WTC11 (cell line): ENCODE measurements at regions not wholly inside any gene's neighbourhood (a gene's known extent, or its start where the extent isn't known, plus 50 kb on each side); places are given as distances from the start of the nearest gene placed in this dataset.

Experiments
- CTCF ChIP-seq: fragments of 200-600 bp; IDR thresholded peaks from 2 replicates; pipeline ENCODE4 v1.8.0; 2022; ENCODE audit warnings: antibody characterized with exemption
- ELF4 ChIP-seq: sonication (generic); formaldehyde crosslinking; IDR thresholded peaks from 2 replicates; pipeline ENCODE4 v1.8.1; 2022; ENCODE audit warnings: low read depth, mild to moderate bottlenecking, moderate library complexity, missing genetic modification reagents
- ETV6 ChIP-seq: sonication (generic); formaldehyde crosslinking; IDR thresholded peaks from 2 replicates; pipeline ENCODE4 v1.8.1; 2022; ENCODE audit warnings: mild to moderate bottlenecking, missing genetic modification reagents
- FOXP1 ChIP-seq: sonication (generic); formaldehyde crosslinking; IDR thresholded peaks from 2 replicates; pipeline ENCODE4 v1.8.0; 2022; ENCODE audit warnings: missing genetic modification reagents, mild to moderate bottlenecking, moderate library complexity, borderline replicate concordance
- JUN ChIP-seq: sonication (generic); formaldehyde crosslinking; IDR thresholded peaks from 2 replicates; pipeline ENCODE4 v1.8.0; 2023; ENCODE audit warnings: mild to moderate bottlenecking, missing genetic modification reagents
- NR1H2 ChIP-seq: sonication (generic); formaldehyde crosslinking; IDR thresholded peaks from 2 replicates; pipeline ENCODE4 v1.9.0; 2021; ENCODE audit warnings: mild to moderate bottlenecking, moderate library complexity, missing genetic modification reagents
- TEAD4 ChIP-seq: sonication (generic); formaldehyde crosslinking; IDR thresholded peaks from 2 replicates; pipeline ENCODE4 v1.8.0; 2022; ENCODE audit warnings: mild to moderate bottlenecking, missing genetic modification reagents
- ZNF121 ChIP-seq: sonication (generic); formaldehyde crosslinking; IDR thresholded peaks from 2 replicates; pipeline ENCODE4 v1.8.0; 2023; ENCODE audit warnings: missing genetic modification reagents
- ZNF219 ChIP-seq: sonication (generic); formaldehyde crosslinking; IDR thresholded peaks from 2 replicates; pipeline ENCODE4 v1.8.0; 2023; ENCODE audit warnings: missing genetic modification reagents, mild to moderate bottlenecking, borderline replicate concordance

GRCh38 chr12:77239617-77240016 lies 174.2 kb upstream of the E2F7 start:
- TF ChIP-seq ZNF121, result no peak
- TF ChIP-seq CTCF, result no peak
- no peak for TF ChIP-seq ETV6 (CRISPR knock-in tag)
- no peak for TF ChIP-seq NR1H2 (CRISPR knock-in tag)
- no peak for TF ChIP-seq JUN (CRISPR knock-in tag)
- TF ChIP-seq TEAD4 (CRISPR knock-in tag), result no peak
- no peak for TF ChIP-seq FOXP1 (CRISPR knock-in tag)
- no peak for TF ChIP-seq ELF4 (CRISPR knock-in tag)
- no peak for TF ChIP-seq ZNF219 (CRISPR knock-in tag)
